ENCODE measurements at regions not wholly inside any gene's neighbourhood (a gene's known extent, or its start where the extent isn't known, plus 50 kb on each side); places are given as distances from the start of the nearest gene placed in this dataset.

GRCh38 chr7:51551070-51551469 is 234.5 kb upstream of the COBL start:
- dilution Hi-C loops (cut with HindIII; ENCODE audit: low sequenced_read_pairs, unreplicated experiment) (no loop called here), intact Hi-C loops (cut with micrococcal nuclease) (no loop called here), in situ Hi-C loops (cut with MboI; ENCODE audit: low sequenced_read_pairs) (no loop called here)
- no peaks in the 10 kb centered on the region for H3K27me3 ChIP-seq (ENCODE audit: control insufficient read depth, insufficient read depth, low read length)
- no peaks in the 10 kb centered on the region for H3K9me1 ChIP-seq (ENCODE audit: insufficient read depth, low read length)
- peaks cover 12% of the 10 kb centered on the region for H3K9me3 ChIP-seq (ENCODE audit: control insufficient read depth, insufficient read depth, low read length)
- no peak overlapping the region for H3K9ac ChIP-seq (ENCODE audit: low read depth, low read length)
- H3K4me2 ChIP-seq (ENCODE audit: low read depth, low read length): no peak overlapping the region
- H2BK5ac ChIP-seq (ENCODE audit: low read depth, low read length, poor library complexity, severe bottlenecking): no peak overlapping the region
- no peak overlapping the region for H2AK5ac ChIP-seq (ENCODE audit: low read depth, low read length)
- H3K4ac ChIP-seq (ENCODE audit: low read depth, low read length): no peak overlapping the region
- no peak overlapping the region for H2BK20ac ChIP-seq (ENCODE audit: low read depth, low read length)
- no peak overlapping the region for H3K14ac ChIP-seq (replicated peaks; ENCODE audit: low read depth, low read length)
- no peak overlapping the region for H3K23ac ChIP-seq (ENCODE audit: low read depth, low read length)
- no peak overlapping the region for H4K5ac ChIP-seq (ENCODE audit: low read depth, low read length)
- CTCF ChIA-PET: no interaction called here
- no peak overlapping the region for H2AFZ ChIP-seq (replicated peaks; ENCODE audit: low read length, poor library complexity)
- H2BK120ac ChIP-seq (ENCODE audit: low read depth, low read length): no peak overlapping the region
- no peaks in the 10 kb centered on the region for H3K36me3 ChIP-seq (ENCODE audit: control insufficient read depth, insufficient read depth, low read length)
- H3K79me1 ChIP-seq (ENCODE audit: low read depth in 1 of 2, low read length in 2 of 2): no peaks in the 10 kb centered on the region
- no peaks in the 10 kb centered on the region for H4K20me1 ChIP-seq (ENCODE audit: insufficient read depth, low read length)
- no TSS peak for BruUV-seq (replicated peaks)
- no peaks in the 10 kb centered on the region for H3K4me1 ChIP-seq (ENCODE audit: control insufficient read depth, insufficient read depth, low read length)
- no peak overlapping the region for H4K8ac ChIP-seq (ENCODE audit: low read depth in 2 of 2, low read length in 2 of 2)
- H3K27ac ChIP-seq (ENCODE audit: insufficient read depth, low read length): no peak overlapping the region
- no peak overlapping the region for H3K4me3 ChIP-seq (ENCODE audit: insufficient read depth, low read depth, low read length)
- TF ChIP-seq MAZ (IDR thresholded peaks at IDR 0.05; ENCODE audit: borderline replicate concordance, low read depth, low read length) (no peak), MAFK (IDR thresholded peaks at IDR 0.05; ENCODE audit: low read depth, low read length) (no peak), RFX5 (IDR thresholded peaks at IDR 0.05; ENCODE audit: low read depth, low read length) (no peak), CTCF (conservative IDR thresholded peaks at IDR 0.05; ENCODE audit: low read depth, low read length) (no peak)
- POLR2A ChIA-PET (ENCODE audit: unreplicated experiment): no interaction called here
- no peak overlapping the region for H3K56ac ChIP-seq (ENCODE audit: extremely low read depth, insufficient read depth, low read length)
- ATAC-seq (ENCODE audit: low read depth): no peak
- no peak for DNase-seq
- H2BK15ac ChIP-seq (ENCODE audit: low read depth, low read length): no peak overlapping the region
- no peak overlapping the region for H2AK9ac ChIP-seq (replicated peaks; ENCODE audit: low read depth, low read length, poor library complexity)
- no peak overlapping the region for H4K91ac ChIP-seq (ENCODE audit: insufficient read depth, low read depth, low read length)
- H3K18ac ChIP-seq (ENCODE audit: low read depth, low read length): no peak overlapping the region
- 60% methylated on average over 1 of the region's 4 CpGs; no CpG with 5 or more reads in 1 of the 2 experiments for WGBS, 2 experiments (ENCODE audit: extremely low coverage in 2 of 2, insufficient read length in 1 of 2)
